Small intestine (tissue), 7 donors: ENCODE measurements at regions not wholly inside any gene's neighbourhood (a gene's known extent, or its start where the extent isn't known, plus 50 kb on each side); places are given as distances from the start of the nearest gene placed in this dataset.

ENCODE experiments used
- DNase-seq, 2 donors: peaks; one replicate each; pipeline versions ENCODE4 v3.0.0 to v3.0.0-alpha.2; 2013
- FAIRE-seq: peaks from 2 replicates; lab custom pipeline; 2012; peaks lifted over from hg19 to GRCh38; lab: Jason Lieb, UNC
- H3K27ac ChIP-seq, 3 donors: one replicate each; pipeline ENCODE4 v1.5.1; 2013; ENCODE audit warnings: low read length in 2 of 3, mild to moderate bottlenecking in 2 of 3, control low read depth in 1 of 3, inconsistent platforms in 1 of 3, low read depth in 1 of 3, moderate library complexity in 1 of 3
- H3K27me3 ChIP-seq, 3 donors: one replicate each; pipeline ENCODE4 v1.6.1; 2013; ENCODE audit warnings: low read length in 3 of 3, inconsistent platforms in 1 of 3; ENCODE audit not compliant: control insufficient read depth in 3 of 3, insufficient read depth in 3 of 3
- H3K36me3 ChIP-seq, 3 donors: one replicate each; pipeline ENCODE4 v1.6.1; 2013; ENCODE audit warnings: low read length in 3 of 3, inconsistent platforms in 1 of 3, low read depth in 1 of 3, mild to moderate bottlenecking in 1 of 3, moderate library complexity in 1 of 3; ENCODE audit not compliant: control insufficient read depth in 3 of 3, insufficient read depth in 2 of 3
- H3K4me1 ChIP-seq, 3 donors: one replicate each; pipeline ENCODE4 v1.6.1; 2013; ENCODE audit warnings: low read length in 2 of 3, inconsistent platforms in 1 of 3, low read depth in 1 of 3, mild to moderate bottlenecking in 1 of 3, moderate library complexity in 1 of 3; ENCODE audit not compliant: control insufficient read depth in 3 of 3, insufficient read depth in 2 of 3
- H3K4me3 ChIP-seq, 3 donors: one replicate each; pipeline ENCODE4 v1.5.1; 2013; ENCODE audit warnings: low read length in 3 of 3, control low read depth in 1 of 3, inconsistent platforms in 1 of 3, low read depth in 1 of 3, mild to moderate bottlenecking in 1 of 3, moderate library complexity in 1 of 3
- H3K9me3 ChIP-seq, 2 donors: one replicate each; pipeline ENCODE4 v1.6.1; 2013; ENCODE audit warnings: low read depth in 1 of 2, low read length in 1 of 2; ENCODE audit not compliant: control insufficient read depth in 2 of 2, insufficient read depth in 1 of 2
- WGBS, 3 donors: extraction: QIAGEN DNeasy Blood & Tissue Kit; methylation state at CpG; one replicate each; pipeline ENCODE4 v1.1.7; 2013; 5-methylcytosine and 5-hydroxymethylcytosine counted together
- donor health status: healthy with polysubstance abuse.
- donor health status: control.
- donor health status: control.
- donor health status: Bipolar disorder and iron deficiency.
- donor health status: healthy.

GRCh38 chr20:22529150-22530019 is 55.0 kb downstream of the FOXA2 start:
- Histone ChIP-seq H3K36me3 (no peaks in the 10 kb centered on the region), H3K27me3 (no peaks in the 10 kb centered on the region), H3K9me3 (no peaks in the 10 kb centered on the region), H3K27ac (no peak overlapping the region), H3K4me1 (no peaks in the 10 kb centered on the region), H3K4me3 (no peak overlapping the region)
- 66 to 76% (median 75%) methylated on average over 13 of the region's 13 CpGs for WGBS, 3 donors
- FAIRE-seq (no peak), DNase-seq (no peak)

- Histone ChIP-seq H3K4me1 (peaks cover 0 to 13% (median 0%) of the 10 kb centered on the region in 3 donors), H3K27me3 (no peaks in the 10 kb centered on the region), H3K36me3 (no peaks in the 10 kb centered on the region), H3K27ac (no peak overlapping the region), H3K4me3 (no peak overlapping the region), H3K9me3 (no peaks in the 10 kb centered on the region)
- FAIRE-seq (no peak), DNase-seq (no peak)
- WGBS, 3 donors: 79 to 82% (median 79%) methylated on average over 3 of the region's 3 CpGs
Observed at GRCh38 chr20:22526512-22527012, 57.8 kb downstream of the FOXA2 start.

- Histone ChIP-seq H3K9me3 (no peaks in the 10 kb centered on the region), H3K27me3 (no peaks in the 10 kb centered on the region), H3K36me3 (no peaks in the 10 kb centered on the region), H3K4me3 (no peak overlapping the region), H3K4me1 (peaks cover 0 to 13% (median 0%) of the 10 kb centered on the region in 3 donors), H3K27ac (no peak overlapping the region)
- DNase-seq (no peak), FAIRE-seq (no peak)
- 80 to 84% (median 82%) methylated on average over 7 of the region's 7 CpGs for WGBS, 3 donors
Observed at GRCh38 chr20:22525821-22526220, 58.6 kb downstream of the FOXA2 start.

GRCh38 chr20:22525069-22525820 is 59.1 kb downstream of the FOXA2 start:
- no peak for FAIRE-seq
- 74 to 85% (median 76%) methylated on average over 4 of the region's 4 CpGs for WGBS, 3 donors

GRCh38 chr20:22524393-22525015 is 59.9 kb downstream of the FOXA2 start:
- H3K36me3 ChIP-seq: no peaks in the 10 kb centered on the region
- 26 to 66% (median 30%) methylated on average over 6 of the region's 6 CpGs for WGBS, 3 donors
- peaks cover 0 to 3% (median 0%) of the 10 kb centered on the region in 3 donors for H3K27me3 ChIP-seq
- peaks cover 0 to 13% (median 0%) of the 10 kb centered on the region in 3 donors for H3K4me1 ChIP-seq
- DNase-seq (peak in 1 of 2 donors; percentile 16), FAIRE-seq (no peak)
- H3K9me3 ChIP-seq: no peaks in the 10 kb centered on the region
- peak overlapping the region in 1 of 3 donors; percentile 46 for H3K27ac ChIP-seq
- no peak overlapping the region for H3K4me3 ChIP-seq

More at GRCh38 chr20:22525069-22525820, 59.1 kb downstream of the FOXA2 start:
- Histone ChIP-seq H3K36me3 (no peaks in the 10 kb centered on the region), H3K9me3 (no peaks in the 10 kb centered on the region), H3K4me1 (peaks cover 0 to 13% (median 0%) of the 10 kb centered on the region in 3 donors), H3K4me3 (no peak overlapping the region), H3K27me3 (peaks cover 0 to 3% (median 0%) of the 10 kb centered on the region in 3 donors), H3K27ac (no peak overlapping the region)
- no peak for DNase-seq

GRCh38 chr20:22523499-22524392 is 60.6 kb downstream of the FOXA2 start:
- H3K27ac ChIP-seq: peak overlapping the region in 2 of 3 donors; percentile 46 to 57
- FAIRE-seq: no peak

GRCh38 chr20:22523128-22523498 is 61.3 kb downstream of the FOXA2 start:
- FAIRE-seq (no peak), DNase-seq (no peak)
- WGBS, 3 donors: 91 to 95% (median 93%) methylated on average over 7 of the region's 7 CpGs
- Histone ChIP-seq H3K27me3 (peaks cover 0 to 3% (median 0%) of the 10 kb centered on the region in 3 donors), H3K4me1 (peaks cover 0 to 13% (median 0%) of the 10 kb centered on the region in 3 donors), H3K36me3 (no peaks in the 10 kb centered on the region), H3K4me3 (no peak overlapping the region), H3K27ac (peak overlapping the region in 1 of 3 donors; percentile 31), H3K9me3 (no peaks in the 10 kb centered on the region)

More at GRCh38 chr20:22523499-22524392, 60.6 kb downstream of the FOXA2 start:
- Histone ChIP-seq H3K36me3 (no peaks in the 10 kb centered on the region), H3K4me1 (peaks cover 0 to 13% (median 0%) of the 10 kb centered on the region in 3 donors), H3K9me3 (no peaks in the 10 kb centered on the region), H3K4me3 (no peak overlapping the region), H3K27me3 (peaks cover 0 to 3% (median 0%) of the 10 kb centered on the region in 3 donors)
- WGBS, 3 donors: 33 to 65% (median 38%) methylated on average over 15 of the region's 15 CpGs
- DNase-seq: peak; percentile 76 to 77
